PC-9 (cell line): ENCODE measurements at regions not wholly inside any gene's neighbourhood (a gene's known extent, or its start where the extent isn't known, plus 50 kb on each side); places are given as distances from the start of the nearest gene placed in this dataset.
"Not testable (repeated sequence)": the region's sequence is repeated elsewhere in the genome, so short reads cannot be mapped to it uniquely, and the experiment has no call there.

Experiments
- EZH2 ChIP-seq: fragments of 200-600 bp; sonication (generic); IDR thresholded peaks from 2 replicates; pipeline ENCODE4 v1.8.0; 2017; ENCODE audit warnings: antibody characterized with exemption, low read depth
- TF ChIP-seq, protein P1 (sequence below): fragments of 200-600 bp; sonication (generic); conservative IDR thresholded peaks from 2 replicates; pipeline ENCODE4 v1.6.1; 2017; ENCODE audit warnings: mixed run types, antibody characterized with exemption, mild to moderate bottlenecking, moderate library complexity

DNA sequence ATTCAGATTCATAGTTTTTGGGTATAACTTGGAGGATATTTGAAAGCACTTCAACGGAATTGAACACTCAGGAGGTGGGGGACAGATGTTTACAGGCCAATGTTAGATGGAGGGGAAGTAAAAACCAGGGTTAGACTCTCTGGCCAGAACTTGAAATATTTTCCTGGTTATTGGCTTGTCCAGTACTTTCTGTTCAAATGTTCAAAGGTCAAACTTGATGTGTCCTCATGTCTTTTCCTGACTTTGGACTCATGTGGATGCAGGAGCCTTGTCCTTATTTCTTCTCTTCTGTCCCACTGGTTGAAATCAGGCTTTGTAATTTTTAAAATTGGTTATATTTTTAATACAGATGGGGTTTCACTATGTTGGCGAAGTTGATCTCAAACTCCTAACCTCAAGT, 2148.5 kb upstream of the RAG2 start:
- TF ChIP-seq, protein P1, sequence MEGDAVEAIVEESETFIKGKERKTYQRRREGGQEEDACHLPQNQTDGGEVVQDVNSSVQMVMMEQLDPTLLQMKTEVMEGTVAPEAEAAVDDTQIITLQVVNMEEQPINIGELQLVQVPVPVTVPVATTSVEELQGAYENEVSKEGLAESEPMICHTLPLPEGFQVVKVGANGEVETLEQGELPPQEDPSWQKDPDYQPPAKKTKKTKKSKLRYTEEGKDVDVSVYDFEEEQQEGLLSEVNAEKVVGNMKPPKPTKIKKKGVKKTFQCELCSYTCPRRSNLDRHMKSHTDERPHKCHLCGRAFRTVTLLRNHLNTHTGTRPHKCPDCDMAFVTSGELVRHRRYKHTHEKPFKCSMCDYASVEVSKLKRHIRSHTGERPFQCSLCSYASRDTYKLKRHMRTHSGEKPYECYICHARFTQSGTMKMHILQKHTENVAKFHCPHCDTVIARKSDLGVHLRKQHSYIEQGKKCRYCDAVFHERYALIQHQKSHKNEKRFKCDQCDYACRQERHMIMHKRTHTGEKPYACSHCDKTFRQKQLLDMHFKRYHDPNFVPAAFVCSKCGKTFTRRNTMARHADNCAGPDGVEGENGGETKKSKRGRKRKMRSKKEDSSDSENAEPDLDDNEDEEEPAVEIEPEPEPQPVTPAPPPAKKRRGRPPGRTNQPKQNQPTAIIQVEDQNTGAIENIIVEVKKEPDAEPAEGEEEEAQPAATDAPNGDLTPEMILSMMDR: not testable (repeated sequence)
- TF ChIP-seq EZH2: not testable (repeated sequence)
